CD8-positive, alpha-beta memory T cell (primary cell): ENCODE measurements at regions not wholly inside any gene's neighbourhood (a gene's known extent, or its start where the extent isn't known, plus 50 kb on each side); places are given as distances from the start of the nearest gene placed in this dataset.

Experiments
- CTCF ChIA-PET: fragments of 350-600 bp; sonication (Branson Sonifier 250); formaldehyde crosslinking; loops from one replicate; lab custom pipeline; 2021; ENCODE audit warnings: antibody characterized with exemption; lab: Charles Lee
- POLR2A ChIA-PET: fragments of 350-600 bp; sonication (Branson Sonifier 250); formaldehyde crosslinking; loops from one replicate; lab custom pipeline; 2021; ENCODE audit warnings: antibody characterized with exemption; lab: Charles Lee
- DNase-seq, 5 donors: peaks; one replicate each; pipeline versions ENCODE4 v3.0.0 to v3.0.0-alpha.2; 2020 to 2022; ENCODE audit warnings: mixed read lengths in 1 of 5
- H3K27ac ChIP-seq: one replicate; pipeline ENCODE4 v1.7.0; 2013; ENCODE audit warnings: low read depth, mild to moderate bottlenecking, low read length, moderate library complexity
- H3K27me3 ChIP-seq: 2 replicates; pipeline ENCODE4 v1.7.0; 2013; ENCODE audit warnings: low read length, mild to moderate bottlenecking; ENCODE audit not compliant: insufficient read depth, poor library complexity, severe bottlenecking
- H3K36me3 ChIP-seq: 2 replicates; pipeline ENCODE4 v1.7.0; 2013; ENCODE audit warnings: mild to moderate bottlenecking, low read length, moderate library complexity; ENCODE audit not compliant: insufficient read depth
- H3K4me1 ChIP-seq: 2 replicates; pipeline ENCODE4 v1.7.0; 2013; ENCODE audit warnings: mild to moderate bottlenecking, low read length, moderate library complexity; ENCODE audit not compliant: insufficient read depth
- H3K4me3 ChIP-seq: 2 replicates; pipeline ENCODE4 v1.7.0; 2013; ENCODE audit warnings: mild to moderate bottlenecking, low read length
- H3K9me3 ChIP-seq: 2 replicates; pipeline ENCODE4 v1.7.0; 2013; ENCODE audit warnings: mild to moderate bottlenecking, low read length
- H3K27ac Mint-ChIP-seq, 8 donors: one replicate each; pipeline ENCODE4 v1.8.0; 2020 to 2021; ENCODE audit warnings: mixed read lengths in 8 of 8, mild to moderate bottlenecking in 6 of 8, inconsistent platforms in 3 of 8, moderate library complexity in 3 of 8
- H3K27me3 Mint-ChIP-seq, 2 donors: one replicate each; pipeline ENCODE4 v1.8.0; 2020 to 2021; ENCODE audit warnings: mixed read lengths in 2 of 2, mild to moderate bottlenecking in 1 of 2, moderate library complexity in 1 of 2
- H3K36me3 Mint-ChIP-seq, 3 donors: one replicate each; pipeline ENCODE4 v1.8.0; 2020 to 2021; ENCODE audit warnings: mixed read lengths in 3 of 3, inconsistent platforms in 1 of 3, mild to moderate bottlenecking in 1 of 3
- H3K4me1 Mint-ChIP-seq, 3 donors: one replicate each; pipeline ENCODE4 v1.8.0; 2020 to 2021; ENCODE audit warnings: mixed read lengths in 3 of 3, inconsistent platforms in 1 of 3, mild to moderate bottlenecking in 1 of 3
- H3K4me3 Mint-ChIP-seq, 7 donors: one replicate each; pipeline ENCODE4 v1.8.0; 2020 to 2021; ENCODE audit warnings: mixed read lengths in 7 of 7, mild to moderate bottlenecking in 6 of 7, moderate library complexity in 4 of 7, inconsistent platforms in 2 of 7
- H3K9me3 Mint-ChIP-seq, 5 donors: one replicate each; pipeline ENCODE4 v1.8.0; 2020 to 2022; ENCODE audit warnings: mixed read lengths in 5 of 5, mild to moderate bottlenecking in 3 of 5, moderate library complexity in 2 of 5, inconsistent platforms in 1 of 5

DNA sequence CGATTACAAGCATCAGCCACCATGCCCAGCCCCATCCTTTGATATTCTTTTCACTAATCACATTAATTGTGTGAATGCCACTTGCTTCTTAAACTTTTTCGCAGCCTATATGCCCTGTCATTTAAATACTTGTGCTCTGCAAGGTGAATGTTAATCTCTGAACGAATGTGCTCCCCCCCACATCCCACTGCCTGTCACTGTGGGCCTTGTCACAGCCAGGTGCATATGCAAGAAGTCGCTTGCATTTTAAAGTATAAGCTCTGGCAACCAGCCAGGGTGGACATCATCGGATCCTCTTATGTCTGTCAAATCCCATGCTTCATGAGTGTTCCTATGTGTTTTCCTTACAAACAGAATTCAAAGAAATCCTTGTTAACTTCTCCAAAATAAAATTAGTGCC, 304.4 kb downstream of the GALR1 start:
- Histone ChIP-seq H3K4me3 (no peak overlapping the region), H3K27ac (no peak overlapping the region), H3K9me3 (no peaks in the 10 kb centered on the region), H3K36me3 (no peaks in the 10 kb centered on the region), H3K27me3 (no peaks in the 10 kb centered on the region), H3K4me1 (no peaks in the 10 kb centered on the region)
- Mint-ChIP-seq H3K4me1 (no peaks in the 10 kb centered on the region), H3K36me3 (no peaks in the 10 kb centered on the region), H3K4me3 (no peak overlapping the region), H3K27me3 (peaks cover 3 to 30% of the 10 kb centered on the region in 2 donors), H3K9me3 (no peaks in the 10 kb centered on the region), H3K27ac (no peak overlapping the region)
- DNase-seq: no peak
- ChIA-PET CTCF (no interaction called here), POLR2A (no interaction called here)

DNA sequence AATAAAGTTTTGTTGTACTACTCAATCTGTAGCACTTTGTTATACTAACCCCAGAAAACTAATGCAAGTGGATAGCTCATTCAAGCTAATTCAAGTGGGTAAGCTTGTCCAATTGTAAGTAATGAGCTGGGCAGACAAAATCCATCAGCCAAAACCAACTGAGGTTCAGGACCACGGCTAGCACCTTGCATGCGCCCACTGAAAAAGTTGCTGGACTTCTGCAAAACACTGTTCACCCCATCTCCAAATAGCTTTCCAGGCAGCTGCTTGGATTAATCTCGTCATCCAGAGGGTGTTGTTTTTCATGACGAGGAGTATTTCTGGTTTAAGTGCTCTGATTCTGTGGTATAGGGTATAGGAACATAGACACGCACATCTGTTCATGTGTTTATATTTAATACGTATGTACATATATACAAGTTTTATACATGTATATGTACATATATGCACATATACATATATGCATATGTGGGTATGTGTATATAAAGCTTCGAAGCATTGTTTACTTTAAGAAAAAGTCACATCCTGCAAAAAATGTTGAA, 307.5 kb downstream of the GALR1 start:
- Mint-ChIP-seq H3K27me3 (peaks cover 3 to 25% of the 10 kb centered on the region in 2 donors), H3K36me3 (no peaks in the 10 kb centered on the region), H3K27ac (no peak overlapping the region), H3K4me1 (no peaks in the 10 kb centered on the region), H3K9me3 (no peaks in the 10 kb centered on the region), H3K4me3 (no peak overlapping the region)
- Histone ChIP-seq H3K9me3 (no peaks in the 10 kb centered on the region), H3K4me3 (no peak overlapping the region), H3K36me3 (no peaks in the 10 kb centered on the region), H3K4me1 (no peaks in the 10 kb centered on the region), H3K27ac (no peak overlapping the region), H3K27me3 (no peaks in the 10 kb centered on the region)
- no peak for DNase-seq
- POLR2A ChIA-PET: no interaction called here
- CTCF ChIA-PET: no interaction called here

DNA sequence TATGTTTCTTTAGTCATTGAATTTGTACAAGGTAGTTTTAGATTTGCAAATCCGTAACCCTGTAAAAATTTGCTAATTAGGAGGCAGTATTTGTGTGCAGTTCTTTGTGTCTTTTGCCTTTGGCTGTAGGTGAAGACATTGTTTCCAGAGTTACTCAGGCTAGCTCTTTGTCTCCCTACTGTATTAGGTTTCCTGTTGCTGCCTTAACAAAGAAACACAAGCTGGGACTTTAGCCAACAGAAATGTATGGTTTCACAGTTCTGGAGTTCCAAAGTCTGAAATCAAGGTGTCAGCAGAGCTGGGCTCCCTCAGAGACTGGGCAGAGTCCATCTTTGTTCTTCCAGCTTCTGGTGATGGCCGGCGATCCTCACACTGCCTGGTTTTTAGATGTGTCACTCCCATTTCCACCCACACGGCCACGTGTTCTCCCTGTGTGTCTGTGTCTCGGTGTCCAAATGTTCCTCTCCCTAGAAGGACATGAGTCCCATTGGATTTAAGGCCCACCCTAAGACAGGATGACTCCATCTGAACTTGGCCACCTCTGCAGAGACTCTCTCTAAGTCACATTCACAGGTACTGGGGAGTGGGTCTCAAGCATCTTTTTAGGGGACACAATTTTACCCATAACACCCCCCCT, 309.7 kb downstream of the GALR1 start:
- Histone ChIP-seq H3K4me1 (no peaks in the 10 kb centered on the region), H3K27me3 (no peaks in the 10 kb centered on the region), H3K4me3 (no peak overlapping the region), H3K9me3 (no peaks in the 10 kb centered on the region), H3K36me3 (no peaks in the 10 kb centered on the region), H3K27ac (no peak overlapping the region)
- Mint-ChIP-seq H3K9me3 (no peaks in the 10 kb centered on the region), H3K36me3 (no peaks in the 10 kb centered on the region), H3K27me3 (peaks cover 8 to 19% of the 10 kb centered on the region in 2 donors), H3K4me3 (no peak overlapping the region), H3K4me1 (no peaks in the 10 kb centered on the region), H3K27ac (no peak overlapping the region)
- ChIA-PET CTCF (no interaction called here), POLR2A (no interaction called here)
- no peak for DNase-seq

DNA sequence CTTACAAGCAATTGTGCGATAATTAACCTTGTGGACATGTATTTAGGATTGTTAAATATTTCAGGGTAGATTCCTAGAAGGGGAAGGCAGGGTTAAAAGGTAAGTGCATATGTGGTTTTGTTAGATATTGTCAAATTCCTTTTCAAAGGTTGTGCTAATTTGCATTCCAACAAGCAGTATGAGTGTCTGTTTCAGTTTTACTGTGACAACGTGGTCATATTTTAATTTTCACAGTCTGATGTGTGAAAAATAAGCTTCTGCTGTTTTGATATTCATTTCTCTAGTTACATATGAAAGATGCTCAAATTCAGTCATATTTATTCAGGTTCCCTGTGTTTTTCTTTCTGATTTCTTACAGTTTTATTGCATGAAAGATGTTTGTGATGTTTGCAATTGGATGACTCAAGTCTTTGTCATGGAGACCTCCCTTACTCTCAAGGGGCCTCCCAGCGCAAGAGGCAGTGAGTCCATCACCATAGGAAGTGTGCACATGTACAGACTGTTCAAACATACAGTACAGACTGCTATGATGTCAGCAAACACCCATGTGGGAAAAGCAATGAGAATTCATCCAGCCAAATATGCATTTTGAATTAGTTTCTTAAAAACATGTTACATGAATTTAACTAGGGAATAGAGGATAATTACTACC, 310.8 kb downstream of the GALR1 start:
- H3K9me3 Mint-ChIP-seq: no peaks in the 10 kb centered on the region
- CTCF ChIA-PET: no interaction called here
- no peak overlapping the region for H3K27ac Mint-ChIP-seq
- Histone ChIP-seq H3K9me3 (no peaks in the 10 kb centered on the region), H3K4me3 (no peak overlapping the region), H3K27me3 (no peaks in the 10 kb centered on the region), H3K36me3 (no peaks in the 10 kb centered on the region), H3K27ac (no peak overlapping the region), H3K4me1 (no peaks in the 10 kb centered on the region)
- POLR2A ChIA-PET: no interaction called here
- H3K4me3 Mint-ChIP-seq: no peak overlapping the region
- no peaks in the 10 kb centered on the region for H3K4me1 Mint-ChIP-seq
- H3K36me3 Mint-ChIP-seq: no peaks in the 10 kb centered on the region
- no peak for DNase-seq
- peaks cover 4 to 18% of the 10 kb centered on the region in 2 donors for H3K27me3 Mint-ChIP-seq

DNA sequence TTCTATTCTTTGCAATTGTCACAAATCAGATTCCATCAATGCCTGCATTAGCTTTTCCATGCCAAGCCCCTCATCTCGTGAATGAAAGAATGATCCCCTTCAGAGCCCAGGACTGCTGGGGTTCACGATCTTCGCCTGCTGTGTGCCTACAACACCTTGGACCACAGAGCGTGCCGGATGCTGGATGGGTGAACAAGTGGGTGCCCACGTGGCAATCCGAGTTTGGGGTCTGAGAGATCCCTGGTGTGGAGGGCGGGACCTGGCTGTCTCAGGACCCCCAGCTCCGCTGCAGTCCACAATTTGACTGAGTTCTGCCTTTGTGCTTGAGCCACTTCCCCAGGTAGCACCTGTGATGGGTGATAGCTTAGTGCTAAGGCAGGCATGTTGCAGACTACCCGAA, 317.0 kb downstream of the GALR1 start:
- Mint-ChIP-seq H3K36me3 (no peaks in the 10 kb centered on the region), H3K9me3 (peaks cover 0 to 11% (median 7%) of the 10 kb centered on the region in 5 donors), H3K27me3 (peaks cover 8 to 15% of the 10 kb centered on the region in 2 donors), H3K27ac (no peak overlapping the region), H3K4me3 (no peak overlapping the region), H3K4me1 (no peaks in the 10 kb centered on the region)
- Histone ChIP-seq H3K27me3 (no peaks in the 10 kb centered on the region), H3K4me3 (no peak overlapping the region), H3K9me3 (no peaks in the 10 kb centered on the region), H3K4me1 (no peaks in the 10 kb centered on the region), H3K36me3 (no peaks in the 10 kb centered on the region), H3K27ac (no peak overlapping the region)
- POLR2A ChIA-PET: no interaction called here
- no peak for DNase-seq
- CTCF ChIA-PET: no interaction called here

DNA sequence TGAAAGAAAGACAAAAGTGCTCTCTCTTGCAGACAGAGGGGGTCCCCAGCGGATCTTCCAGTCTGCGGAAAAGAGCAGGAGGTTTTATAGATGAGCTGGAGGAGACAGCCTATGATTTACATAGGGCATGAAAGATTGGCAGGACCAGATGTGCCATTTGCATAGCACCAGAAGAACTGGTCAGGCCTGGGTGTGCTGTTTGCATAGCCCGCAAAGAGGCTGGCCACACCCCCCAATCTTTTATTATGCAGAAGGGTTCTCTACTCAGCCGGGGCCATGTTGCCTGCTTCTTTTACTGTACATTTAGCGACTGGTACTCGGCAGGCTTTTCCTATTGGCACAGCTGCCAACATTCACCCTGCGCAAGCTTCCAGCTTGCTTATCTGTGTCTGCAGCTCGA, 317.6 kb downstream of the GALR1 start:
- CTCF ChIA-PET: no interaction called here
- POLR2A ChIA-PET: no interaction called here
- no peaks in the 10 kb centered on the region for H3K36me3 ChIP-seq
- H3K4me3 Mint-ChIP-seq: no peak overlapping the region
- H3K4me1 Mint-ChIP-seq: no peaks in the 10 kb centered on the region
- no peak overlapping the region for H3K27ac Mint-ChIP-seq
- peaks cover 12 to 21% of the 10 kb centered on the region in 2 donors for H3K27me3 Mint-ChIP-seq
- H3K4me1 ChIP-seq: no peaks in the 10 kb centered on the region
- no peak overlapping the region for H3K4me3 ChIP-seq
- DNase-seq: no peak
- no peak overlapping the region for H3K27ac ChIP-seq
- no peaks in the 10 kb centered on the region for H3K36me3 Mint-ChIP-seq
- peaks cover 0 to 11% (median 7%) of the 10 kb centered on the region in 5 donors for H3K9me3 Mint-ChIP-seq
- no peaks in the 10 kb centered on the region for H3K9me3 ChIP-seq
- no peaks in the 10 kb centered on the region for H3K27me3 ChIP-seq

DNA sequence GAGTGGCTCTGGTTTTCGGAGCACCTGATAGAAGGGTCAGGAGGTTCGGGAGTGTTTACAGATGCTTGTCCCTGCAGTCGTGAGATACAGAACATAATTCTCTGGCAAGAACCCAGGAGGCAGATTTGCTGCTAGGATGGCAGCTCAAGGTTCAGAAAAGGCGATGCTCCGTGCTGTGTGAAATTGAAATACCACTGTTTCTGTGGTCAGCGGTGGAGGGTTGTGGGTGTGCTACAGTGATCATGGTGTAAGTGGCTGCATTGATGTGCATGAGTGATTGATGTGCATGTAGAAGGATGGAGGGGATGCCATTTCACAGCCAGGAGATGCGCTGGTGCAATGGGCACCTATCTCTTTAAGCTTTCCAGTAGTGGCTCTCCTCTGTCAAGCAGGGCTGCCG, 322.1 kb downstream of the GALR1 start:
- POLR2A ChIA-PET: no interaction called here
- no peak overlapping the region for H3K4me3 ChIP-seq
- H3K4me1 Mint-ChIP-seq: no peaks in the 10 kb centered on the region

DNA sequence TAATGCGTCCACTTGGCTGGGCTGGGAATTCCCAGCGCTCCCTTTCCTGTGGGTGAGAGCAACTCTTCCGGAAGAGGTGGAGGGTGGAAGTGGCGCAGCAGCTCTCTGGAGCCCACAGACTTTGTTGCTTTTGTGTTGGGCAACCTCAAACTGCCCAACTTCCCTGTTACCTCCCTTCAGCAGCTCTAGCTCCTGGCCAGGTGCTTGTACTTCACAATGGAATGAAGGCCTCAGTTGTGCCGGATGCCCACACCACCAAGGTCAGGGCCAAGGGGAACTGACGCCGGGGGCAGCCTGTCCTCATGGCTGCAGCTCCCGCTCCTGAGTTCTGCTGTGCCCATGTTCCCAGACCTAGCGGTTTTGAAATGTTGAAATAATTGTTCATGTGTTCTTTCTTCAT, 322.9 kb downstream of the GALR1 start:
- no peaks in the 10 kb centered on the region for H3K4me1 Mint-ChIP-seq
- no peaks in the 10 kb centered on the region for H3K4me1 ChIP-seq
- no peaks in the 10 kb centered on the region for H3K36me3 ChIP-seq
- DNase-seq: no peak
- no peak overlapping the region for H3K4me3 Mint-ChIP-seq
- no peak overlapping the region for H3K27ac Mint-ChIP-seq
- H3K9me3 ChIP-seq: no peaks in the 10 kb centered on the region
- POLR2A ChIA-PET: no interaction called here
- H3K36me3 Mint-ChIP-seq: no peaks in the 10 kb centered on the region
- peaks cover 17 to 34% of the 10 kb centered on the region in 2 donors for H3K27me3 Mint-ChIP-seq
- no peaks in the 10 kb centered on the region for H3K27me3 ChIP-seq
- H3K4me3 ChIP-seq: no peak overlapping the region
- no peak overlapping the region for H3K27ac ChIP-seq
- CTCF ChIA-PET: no interaction called here
- H3K9me3 Mint-ChIP-seq: peaks cover 0 to 10% (median 7%) of the 10 kb centered on the region in 5 donors

More for the DNA sequence above, 322.1 kb downstream of the GALR1 start:
- Histone ChIP-seq H3K27me3 (no peaks in the 10 kb centered on the region), H3K36me3 (no peaks in the 10 kb centered on the region), H3K27ac (no peak overlapping the region), H3K9me3 (no peaks in the 10 kb centered on the region), H3K4me1 (no peaks in the 10 kb centered on the region)
- Mint-ChIP-seq H3K4me3 (no peak overlapping the region), H3K36me3 (no peaks in the 10 kb centered on the region), H3K27ac (no peak overlapping the region), H3K9me3 (peaks cover 0 to 11% (median 7%) of the 10 kb centered on the region in 5 donors), H3K27me3 (peaks cover 17 to 30% of the 10 kb centered on the region in 2 donors)
- no peak for DNase-seq
- CTCF ChIA-PET: no interaction called here
